ENCODE measurements at regions not wholly inside any gene's neighbourhood (a gene's known extent, or its start where the extent isn't known, plus 50 kb on each side); places are given as distances from the start of the nearest gene placed in this dataset.
A peak's percentile ranks its signal among the peaks of the same experiment; 100 is the strongest.

DNA sequence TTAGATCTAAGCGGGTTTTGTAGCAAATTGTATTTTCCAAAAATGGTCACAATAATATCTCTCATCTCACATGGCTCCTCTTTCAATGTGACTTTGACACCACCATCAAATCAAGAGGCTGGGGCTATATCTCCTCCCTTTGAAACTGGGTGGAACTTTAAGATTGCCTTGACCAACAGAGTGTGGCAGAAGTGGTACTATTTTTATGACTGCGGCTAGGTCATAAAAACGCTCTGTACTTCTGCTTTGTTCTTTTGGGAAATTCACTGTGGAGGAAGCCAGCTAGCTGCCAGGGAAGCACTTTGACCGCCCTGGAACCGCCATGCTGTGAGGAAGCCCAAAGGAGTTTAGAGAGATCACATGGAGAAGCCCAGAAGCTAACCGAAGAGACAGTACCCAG is 50.7 kb upstream of the ACOT11 start:
- peak in 1 of 2 donors; percentile 42 for DNase-seq

GRCh38 chr1:54495954-54496353 is 52.1 kb upstream of the ACOT11 start:
- no peak for DNase-seq

DNA sequence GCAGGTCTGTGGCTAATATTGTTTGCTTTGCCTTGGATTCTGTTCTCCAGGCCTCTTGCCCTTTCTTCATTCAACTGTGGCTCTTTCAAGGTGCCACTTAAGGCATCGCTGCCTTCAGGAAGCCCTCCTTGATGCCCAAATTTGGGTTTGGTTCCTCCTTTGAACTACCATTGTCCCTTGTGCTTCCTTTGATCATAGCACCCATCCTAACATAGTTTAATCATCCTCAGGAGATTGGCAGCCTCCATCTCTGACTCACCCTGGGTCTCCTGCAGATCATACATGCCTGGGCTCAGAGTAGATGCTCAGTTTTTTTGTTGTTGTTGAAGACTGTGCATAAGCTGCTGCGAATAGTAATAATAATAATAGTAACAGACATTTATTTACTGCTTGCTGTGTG is 54.4 kb upstream of the ACOT11 start:
- DNase-seq, result no peak

DNA sequence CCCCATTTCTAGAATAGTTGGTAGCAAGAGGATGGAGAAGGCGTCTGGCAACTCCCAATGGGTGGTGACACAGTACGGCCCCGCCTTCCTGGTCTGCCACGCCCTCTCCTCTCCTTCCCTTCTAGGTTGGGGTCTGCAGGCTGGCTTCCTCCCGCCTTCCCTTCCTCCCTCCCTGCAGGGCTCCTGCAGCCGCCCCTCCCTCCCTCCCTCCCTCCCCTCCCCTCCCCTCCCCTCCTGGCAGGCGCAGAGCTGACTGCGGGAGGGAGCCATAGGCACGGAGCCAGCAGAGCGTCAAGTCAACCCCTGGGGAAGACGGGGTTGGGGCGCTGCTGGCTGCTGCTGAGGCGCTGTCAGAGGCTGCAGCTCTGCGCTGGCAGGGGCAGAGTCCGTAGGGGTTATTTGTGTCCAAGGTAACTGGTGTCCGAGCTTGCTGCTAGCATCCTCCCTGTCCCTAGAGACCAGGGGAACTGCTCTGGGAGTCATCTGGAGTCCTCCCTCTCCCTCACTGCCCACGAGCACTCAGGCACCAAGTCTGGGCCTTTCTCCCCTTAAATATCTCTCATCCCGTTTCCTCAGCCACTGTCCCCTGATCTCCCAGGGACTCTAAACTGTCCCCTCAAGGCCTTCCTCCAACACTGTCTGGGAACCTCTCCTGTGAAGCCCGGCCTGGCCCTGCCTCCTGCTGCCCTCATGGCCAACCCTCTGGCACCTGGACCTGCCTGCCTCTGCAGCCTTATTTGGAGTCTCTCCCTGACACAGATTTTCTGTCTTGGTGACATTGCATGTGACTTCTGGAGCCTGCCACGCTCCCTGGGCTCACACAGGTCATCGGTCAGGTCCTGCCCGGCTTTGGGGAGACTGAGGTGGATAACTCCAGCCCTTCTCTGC is 57.4 kb upstream of the ACOT11 start:
- DNase-seq, result no peak

- DNase-seq, result no peak
Measured at GRCh38 chr1:54489627-54490250, 58.3 kb upstream of the ACOT11 start.

- DNase-seq, result peak; percentile 66 to 67
Measured at GRCh38 chr1:54488779-54489626, 59.0 kb upstream of the ACOT11 start.

DNA sequence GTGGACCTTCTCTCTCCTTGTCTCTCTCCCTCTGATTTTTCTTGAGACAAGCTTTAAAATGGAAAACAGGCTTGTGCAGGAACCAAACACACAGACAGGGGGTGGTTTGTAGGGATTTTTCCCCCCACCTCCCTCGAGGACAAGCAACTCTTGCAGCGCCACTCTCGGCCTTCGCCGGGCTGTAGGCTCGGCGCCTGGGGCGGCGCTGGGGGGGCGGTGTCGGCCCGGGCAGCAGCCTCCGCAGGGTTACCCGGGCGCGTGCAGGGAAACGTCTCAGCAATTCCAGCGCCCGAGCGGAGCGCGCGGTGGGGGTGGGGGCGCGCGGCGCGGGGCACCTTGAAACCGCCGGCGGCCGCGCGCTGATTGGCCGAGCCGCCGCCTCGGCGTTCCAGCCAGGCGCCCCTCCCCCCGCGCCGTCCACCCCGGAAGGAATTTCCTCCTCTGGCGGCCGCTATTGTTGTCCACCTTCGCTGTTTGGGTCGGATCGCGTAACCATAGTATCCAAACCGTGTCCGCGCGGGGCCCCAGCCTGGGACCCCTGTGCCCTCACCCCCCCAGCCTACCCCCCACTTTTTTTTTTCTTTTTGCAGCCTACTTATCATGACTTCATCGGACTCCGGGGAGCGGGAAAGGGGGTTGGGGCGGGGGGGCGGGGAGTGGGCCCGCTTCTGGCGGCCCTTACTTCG is 59.8 kb upstream of the ACOT11 start:
- DNase-seq, result peak; percentile 87 to 91

- no peak for DNase-seq
Measured at GRCh38 chr1:54487571-54488050, 60.4 kb upstream of the ACOT11 start.

GRCh38 chr1:54486907-54487306 is 61.1 kb upstream of the ACOT11 start:
- no peak for DNase-seq

GRCh38 chr1:54485416-54485815 is 62.6 kb upstream of the ACOT11 start:
- DNase-seq, result peak; percentile 57 to 69

DNA sequence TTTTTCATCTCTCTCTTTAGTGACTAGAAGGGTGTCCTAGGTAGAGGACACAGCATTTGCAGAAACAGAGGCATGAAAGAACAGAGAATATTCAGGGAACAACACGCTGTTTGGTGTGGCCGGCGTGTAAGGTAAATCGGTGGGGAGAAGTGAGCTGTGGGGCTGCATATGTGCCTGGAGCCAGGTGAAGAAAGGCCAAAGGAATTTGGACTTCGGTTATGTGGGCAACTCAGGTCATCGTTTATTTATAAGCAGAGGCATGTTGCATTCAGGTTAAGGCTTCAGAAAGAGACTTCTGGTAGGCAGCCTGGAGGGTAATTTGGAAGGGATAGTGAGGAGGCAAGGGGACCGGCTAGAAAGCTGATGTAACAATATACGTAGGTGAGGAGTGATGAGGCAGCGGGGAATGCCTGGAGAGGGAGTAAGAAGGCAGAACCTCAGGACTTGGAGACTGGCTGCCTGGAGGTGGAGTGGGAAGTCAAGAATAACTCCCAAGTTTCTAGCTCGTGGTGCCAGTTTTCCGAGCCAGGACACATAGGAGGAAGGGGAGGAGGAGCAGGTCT is 64.1 kb upstream of the ACOT11 start:
- no peak for DNase-seq

DNA sequence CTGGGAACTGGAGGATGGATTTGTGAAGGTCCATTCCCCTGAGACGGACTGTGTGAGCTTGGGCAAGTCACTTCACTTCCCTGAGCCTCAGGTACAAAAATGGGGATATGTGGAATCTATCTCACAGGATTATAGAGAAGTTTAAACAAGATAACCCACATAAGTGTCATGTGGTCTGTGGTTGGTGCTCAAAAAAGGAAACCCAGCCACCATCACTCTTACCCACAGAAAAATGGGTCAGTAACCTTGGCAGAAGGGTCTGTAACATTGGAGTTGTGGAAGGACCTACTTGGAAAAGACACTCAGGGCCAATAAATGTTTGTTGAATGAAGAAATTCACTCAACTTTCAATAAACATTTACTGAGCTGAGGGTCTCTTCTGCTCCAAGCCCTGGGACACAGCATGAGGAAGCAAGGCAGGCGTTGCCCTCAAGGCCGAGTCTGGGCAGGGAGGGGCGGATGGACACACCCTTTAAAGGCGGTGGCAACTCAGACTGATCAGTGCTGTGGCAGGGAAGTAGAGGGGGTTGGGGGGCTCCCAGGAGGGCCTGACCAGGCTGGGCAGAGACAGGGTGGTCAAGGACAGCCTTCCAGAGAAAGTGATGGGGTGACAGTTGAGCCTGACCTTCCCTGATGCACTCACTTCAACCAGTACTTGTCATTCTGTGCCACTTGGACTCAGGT is 66.7 kb upstream of the ACOT11 start:
- DNase-seq, result peak in 1 of 2 donors; percentile 50

DNA sequence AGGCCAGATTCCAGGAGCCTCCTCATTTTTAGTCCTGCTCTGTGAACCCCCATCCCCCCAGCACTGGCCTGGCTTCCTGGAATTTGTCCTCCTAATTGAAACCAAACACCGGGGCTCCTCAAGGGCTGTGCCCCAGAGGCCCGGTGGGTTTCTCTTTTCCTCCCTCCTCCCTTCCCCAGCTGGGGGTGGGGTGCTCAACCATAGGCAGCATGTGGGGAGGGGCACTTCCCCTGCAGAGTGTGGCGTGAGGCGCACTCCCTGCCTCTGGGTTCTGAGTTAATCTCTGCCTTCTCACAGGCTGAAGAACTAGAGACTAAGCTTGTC is 67.5 kb upstream of the ACOT11 start:
- no peak for DNase-seq

- no peak for DNase-seq
Measured at GRCh38 chr1:54479841-54480524, 68.0 kb upstream of the ACOT11 start.

- DNase-seq, result no peak
Measured at GRCh38 chr1:54479251-54479650, 68.8 kb upstream of the ACOT11 start.

DNA sequence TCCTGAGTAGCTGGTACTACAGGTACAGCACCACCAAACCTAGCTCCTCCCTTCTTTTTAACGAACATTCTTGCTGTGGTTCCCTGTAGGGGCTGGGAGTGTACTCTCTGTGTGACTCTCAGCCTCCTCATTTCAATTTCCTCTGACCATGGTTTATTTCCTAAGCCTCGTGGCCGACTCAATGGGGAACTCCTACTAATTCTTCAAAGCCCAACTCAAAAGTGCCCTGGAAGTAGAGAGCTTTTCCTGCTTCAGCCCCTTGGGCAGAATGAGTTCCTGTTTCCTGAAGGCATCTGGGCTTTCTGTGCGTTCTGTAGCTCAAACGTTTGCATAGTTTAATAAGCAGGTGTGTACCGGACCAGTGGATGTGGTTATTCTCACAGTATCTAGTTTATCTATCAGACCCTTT is 70.9 kb upstream of the ACOT11 start:
- no peak for DNase-seq

DNA sequence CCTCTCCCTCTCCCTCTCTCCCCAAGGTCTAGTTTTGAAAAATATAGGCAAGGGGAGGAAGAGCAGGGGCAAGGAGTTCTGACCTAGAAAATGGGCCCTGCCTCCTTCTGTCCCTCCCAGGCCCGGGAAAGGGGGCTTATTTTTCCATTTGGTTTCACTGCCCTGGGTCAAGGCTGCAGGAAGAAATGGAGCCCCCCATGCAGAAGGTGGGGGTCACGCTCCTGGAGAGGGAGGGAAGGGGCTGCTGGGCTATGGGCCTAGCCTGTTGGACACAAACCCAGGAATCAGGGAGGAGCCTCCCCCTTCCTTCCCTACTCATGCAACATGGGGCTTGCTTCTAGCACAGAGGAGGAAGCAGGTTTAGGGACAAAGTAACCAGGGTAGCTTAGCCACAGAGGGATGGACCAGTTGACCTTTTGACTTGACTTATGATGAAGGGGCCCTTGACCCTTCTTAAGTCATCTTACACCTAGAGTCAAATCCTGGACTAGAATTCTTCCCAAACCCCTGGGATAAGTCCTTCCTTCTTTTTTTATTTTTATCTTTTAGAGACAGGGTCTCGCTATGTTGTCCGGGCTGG is 70.4 kb upstream of the SSBP3 start:
- no peak for DNase-seq

- DNase-seq, result no peak
Measured at GRCh38 chr1:54475946-54476516, 69.8 kb upstream of the SSBP3 start.

DNA sequence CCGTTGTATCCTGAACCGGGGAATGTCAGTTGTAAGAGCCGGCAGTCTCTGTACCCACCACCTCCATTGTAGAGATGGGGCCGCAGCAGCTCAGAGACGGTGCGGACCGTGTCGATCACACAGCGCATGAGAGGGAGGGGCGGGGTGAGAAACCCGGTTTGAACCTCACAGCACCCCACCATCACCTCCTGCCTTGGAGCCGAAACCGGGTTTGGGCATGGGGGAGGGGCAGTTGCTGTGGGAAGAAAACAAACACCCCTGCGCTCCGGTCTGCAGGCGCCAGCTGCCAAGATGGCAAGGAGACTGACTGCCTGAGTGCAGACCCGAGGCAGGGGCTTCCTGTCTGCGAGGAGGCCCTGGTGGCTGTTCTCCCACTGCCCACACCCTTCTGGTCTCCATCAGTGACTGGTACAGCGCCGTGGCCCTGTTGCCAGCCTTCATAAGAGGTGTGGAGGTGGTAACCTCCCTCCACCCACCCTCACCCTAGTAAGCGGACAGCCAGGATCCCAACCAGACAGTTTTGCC is 69.2 kb upstream of the SSBP3 start:
- DNase-seq, result no peak

Data from inflammatory macrophage (primary cell).